ENCODE measurements at regions not wholly inside any gene's neighbourhood (a gene's known extent, or its start where the extent isn't known, plus 50 kb on each side); places are given as distances from the start of the nearest gene placed in this dataset.

- Histone ChIP-seq H3K27ac (no peak overlapping the region), H3K27me3 (no peaks in the 10 kb centered on the region), H3K9me3 (no peaks in the 10 kb centered on the region), H3K4me1 (no peaks in the 10 kb centered on the region), H3K36me3 (no peaks in the 10 kb centered on the region), H3K4me3 (replicated peaks in 1 of 3) (no peak overlapping the region)
- 79 to 91% methylated on average over 2 of the region's 2 CpGs for WGBS, 2 donors
- intact Hi-C loops (cut with DNase I), result no loop called here
- TF ChIP-seq CTCF (IDR thresholded peaks at IDR 0.05) (no peak), POLR2A (IDR thresholded peaks at IDR 0.05) (no peak)
- DNase-seq, result no peak
Measured at GRCh38 chr6:93017213-93017612, 402.1 kb downstream of the EPHA7 start.

DNA sequence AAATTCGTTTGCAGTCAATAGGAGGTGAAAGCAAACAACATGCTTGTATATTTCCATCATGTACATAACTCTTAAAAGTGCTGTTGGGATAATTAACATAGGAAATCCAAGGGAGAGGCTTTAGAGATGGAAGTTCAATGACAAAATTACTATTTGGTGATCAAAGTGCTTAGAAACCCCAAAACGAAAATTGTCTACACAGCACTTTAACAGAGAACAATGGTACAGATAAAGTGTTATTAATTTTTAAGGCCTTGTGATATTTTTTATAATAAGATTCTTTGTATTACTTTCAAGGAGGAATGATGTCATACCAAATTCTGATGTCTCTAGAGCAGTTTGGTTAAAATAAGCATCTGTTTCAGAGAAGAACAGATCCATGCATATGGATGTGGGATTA, 406.3 kb downstream of the EPHA7 start:
- no peak for TF ChIP-seq POLR2A (IDR thresholded peaks at IDR 0.05)
- TF ChIP-seq CTCF (IDR thresholded peaks at IDR 0.05), result no peak
- no peaks in the 10 kb centered on the region for H3K27me3 ChIP-seq
- H3K9me3 ChIP-seq, result no peaks in the 10 kb centered on the region
- no peak for DNase-seq
- intact Hi-C loops (cut with DNase I), result no loop called here
- H3K4me3 ChIP-seq (replicated peaks in 1 of 3), result no peak overlapping the region
- H3K27ac ChIP-seq, result no peak overlapping the region
- H3K4me1 ChIP-seq, result no peaks in the 10 kb centered on the region
- WGBS, 2 donors, result 53 to 66% methylated on average over 2 of the region's 2 CpGs
- no peaks in the 10 kb centered on the region for H3K36me3 ChIP-seq

GRCh38 chr6:93008375-93008774, 411.0 kb downstream of the EPHA7 start:
- H3K4me1 ChIP-seq, result no peaks in the 10 kb centered on the region
- intact Hi-C loops (cut with DNase I), result no loop called here
- no peak for TF ChIP-seq POLR2A (IDR thresholded peaks at IDR 0.05)
- no peak for TF ChIP-seq CTCF (IDR thresholded peaks at IDR 0.05)

DNA sequence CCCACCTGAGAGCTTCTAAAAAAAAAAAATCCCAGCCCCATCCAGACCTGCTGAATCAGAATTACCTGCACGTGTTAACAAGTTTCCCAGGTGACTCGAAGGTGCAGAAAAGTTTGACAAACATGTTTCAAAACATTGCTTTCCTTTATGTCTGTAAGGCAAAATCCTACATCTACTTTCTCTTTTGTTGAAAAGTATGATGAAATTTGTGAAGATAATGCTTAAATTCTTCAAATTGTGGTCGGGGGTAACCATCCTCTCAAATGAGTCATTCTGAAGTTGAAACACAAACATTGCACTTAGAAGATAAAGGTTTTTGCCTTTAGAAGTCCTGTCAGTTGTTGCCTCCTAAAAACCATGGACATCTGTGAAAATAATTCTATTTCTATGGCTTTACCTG, 429.7 kb downstream of the EPHA7 start:
- TF ChIP-seq POLR2A (IDR thresholded peaks at IDR 0.05) (no peak), CTCF (IDR thresholded peaks at IDR 0.05) (no peak)
- DNase-seq, result no peak
- Histone ChIP-seq H3K27me3 (no peaks in the 10 kb centered on the region), H3K36me3 (no peaks in the 10 kb centered on the region), H3K4me1 (no peaks in the 10 kb centered on the region), H3K4me3 (replicated peaks in 1 of 3) (no peak overlapping the region), H3K9me3 (no peaks in the 10 kb centered on the region), H3K27ac (no peak overlapping the region)
- intact Hi-C loops (cut with DNase I), result no loop called here
- WGBS, 2 donors, result 48 to 62% methylated on average over 3 of the region's 3 CpGs

More at GRCh38 chr6:93008375-93008774, 411.0 kb downstream of the EPHA7 start:
- DNase-seq, result no peak
- H3K27me3 ChIP-seq, result no peaks in the 10 kb centered on the region
- H3K36me3 ChIP-seq, result no peaks in the 10 kb centered on the region
- H3K4me3 ChIP-seq (replicated peaks in 1 of 3), result no peak overlapping the region
- H3K27ac ChIP-seq, result no peak overlapping the region
- no peaks in the 10 kb centered on the region for H3K9me3 ChIP-seq

DNA sequence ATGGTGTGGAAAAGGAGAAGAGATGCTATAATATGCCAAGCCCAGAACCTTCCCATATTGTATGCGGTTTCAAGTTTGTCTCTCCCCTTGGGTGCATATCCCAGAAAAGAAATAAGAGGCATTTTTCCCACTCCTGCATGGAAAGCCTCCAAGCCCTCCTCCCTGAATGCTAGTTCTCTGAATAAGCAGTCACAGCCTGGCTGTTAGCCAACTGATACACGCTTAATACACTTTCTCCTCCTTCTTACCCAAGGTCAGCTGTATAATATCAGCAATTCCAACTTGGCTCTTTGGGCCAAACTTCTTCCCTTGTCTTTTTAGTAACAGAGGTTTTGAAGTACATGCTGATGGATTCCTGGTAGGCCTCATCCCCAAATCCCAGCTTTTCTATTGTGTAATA, 440.1 kb downstream of the EPHA7 start:
- Histone ChIP-seq H3K4me1 (no peaks in the 10 kb centered on the region), H3K27ac (no peak overlapping the region), H3K27me3 (no peaks in the 10 kb centered on the region), H3K36me3 (no peaks in the 10 kb centered on the region), H3K4me3 (replicated peaks in 1 of 3) (no peak overlapping the region), H3K9me3 (no peaks in the 10 kb centered on the region)
- TF ChIP-seq CTCF (IDR thresholded peaks at IDR 0.05) (no peak), POLR2A (IDR thresholded peaks at IDR 0.05) (no peak)
- DNase-seq, result no peak
- intact Hi-C loops (cut with DNase I), result no loop called here
- 56 to 68% methylated on average over 2 of the region's 2 CpGs for WGBS, 2 donors

Measured in thyroid gland (tissue), 4 donors.